Loucy (cell line): ENCODE measurements at regions not wholly inside any gene's neighbourhood (a gene's known extent, or its start where the extent isn't known, plus 50 kb on each side); places are given as distances from the start of the nearest gene placed in this dataset.

Experiments used
- H2AFZ ChIP-seq: fragments of 200-600 bp; sonication (generic); 2 replicates; pipeline ENCODE4 v1.6.0; 2016; ENCODE audit warnings: antibody characterized with exemption, mild to moderate bottlenecking, low read length, moderate library complexity
- H3F3A ChIP-seq: fragments of 200-600 bp; 2 replicates; pipeline ENCODE4 v1.6.0; 2016; ENCODE audit warnings: antibody characterized with exemption, low read depth, mild to moderate bottlenecking
- H3K27me3 ChIP-seq: fragments of 200-600 bp; sonication (generic); 2 replicates; pipeline ENCODE4 v1.6.1; 2014; ENCODE audit warnings: low read length, mild to moderate bottlenecking; ENCODE audit not compliant: insufficient read depth, poor library complexity, severe bottlenecking
- H3K36me3 ChIP-seq: fragments of 200-600 bp; sonication (generic); 2 replicates; pipeline ENCODE4 v1.6.1; 2016; ENCODE audit warnings: low read length; ENCODE audit not compliant: insufficient read depth
- H3K4me1 ChIP-seq: fragments of 200-600 bp; sonication (generic); 2 replicates; pipeline ENCODE4 v1.5.1; 2014; ENCODE audit warnings: low read length, mild to moderate bottlenecking; ENCODE audit not compliant: insufficient read depth, poor library complexity, severe bottlenecking
- H3K4me2 ChIP-seq: fragments of 200-600 bp; sonication (generic); 2 replicates; pipeline ENCODE4 v1.6.0; 2014; ENCODE audit warnings: antibody characterized with exemption, low read length, low read depth, mild to moderate bottlenecking; ENCODE audit not compliant: poor library complexity, severe bottlenecking
- H3K4me3 ChIP-seq: fragments of 200-600 bp; sonication (generic); 2 replicates; pipeline ENCODE4 v1.5.1; 2014; ENCODE audit warnings: low read length, mild to moderate bottlenecking, mixed read lengths; ENCODE audit not compliant: poor library complexity, severe bottlenecking
- H3K79me2 ChIP-seq: fragments of 200-600 bp; sonication (generic); 2 replicates; pipeline ENCODE4 v1.6.1; 2014; ENCODE audit warnings: low read length; ENCODE audit not compliant: insufficient read depth
- H3K9ac ChIP-seq: fragments of 200-600 bp; sonication (generic); 2 replicates; pipeline ENCODE4 v1.6.0; 2014; ENCODE audit warnings: mild to moderate bottlenecking, low read depth, low read length, moderate library complexity; ENCODE audit not compliant: poor library complexity, severe bottlenecking
- H3K9me2 ChIP-seq: fragments of 200-600 bp; sonication (generic); replicated peaks from 2 replicates; pipeline ENCODE4 v1.6.1; 2016; ENCODE audit warnings: low read depth, low read length, mixed read lengths
- H3K9me3 ChIP-seq: fragments of 200-600 bp; sonication (generic); 2 replicates; pipeline ENCODE4 v1.6.1; 2014; ENCODE audit warnings: mild to moderate bottlenecking, antibody characterized with exemption, low read length, low read depth; ENCODE audit not compliant: insufficient read depth
- H4K20me1 ChIP-seq: fragments of 200-600 bp; sonication (generic); 2 replicates; pipeline ENCODE4 v1.6.0; 2014; ENCODE audit warnings: antibody characterized with exemption, low read length, mild to moderate bottlenecking; ENCODE audit not compliant: insufficient read depth, poor library complexity, severe bottlenecking
- CTCF ChIP-seq: fragments of 200-600 bp; sonication (generic); conservative IDR thresholded peaks from 2 replicates; pipeline ENCODE4 v1.5.1; 2014; ENCODE audit warnings: mild to moderate bottlenecking, antibody characterized with exemption, low read length
- EZH2phosphoT487 ChIP-seq: fragments of 200-600 bp; IDR thresholded peaks from 2 replicates; pipeline ENCODE4 v1.6.1; 2018; ENCODE audit warnings: antibody characterized with exemption, mild to moderate bottlenecking, moderate library complexity, borderline replicate concordance

GRCh38 chr12:47441490-47441889, 264.3 kb downstream of the RPAP3 start:
- H3K4me2 ChIP-seq = no peak overlapping the region
- no peaks in the 10 kb centered on the region for H3K27me3 ChIP-seq
- no peaks in the 10 kb centered on the region for H4K20me1 ChIP-seq
- H3K9me3 ChIP-seq = peaks cover 8% of the 10 kb centered on the region; the same call in 1 of the 2 replicates
- no peak for TF ChIP-seq CTCF
- no peak for TF ChIP-seq EZH2phosphoT487
- peaks cover 3% of the 10 kb centered on the region for H3K4me1 ChIP-seq
- no peaks in the 10 kb centered on the region for H3K79me2 ChIP-seq
- no peak overlapping the region for H2AFZ ChIP-seq
- H3K9me2 ChIP-seq = no peaks in the 10 kb centered on the region
- H3K9ac ChIP-seq = no peak overlapping the region
- 0 out of 2 replicates have a peak, but pooled peaks cover 3% of the 10 kb centered on the region for H3F3A ChIP-seq
- no peak overlapping the region for H3K4me3 ChIP-seq
- no peaks in the 10 kb centered on the region for H3K36me3 ChIP-seq

GRCh38 chr12:47438175-47438574, 267.7 kb downstream of the RPAP3 start:
- H3K36me3 ChIP-seq = no peaks in the 10 kb centered on the region
- TF ChIP-seq CTCF (no peak), EZH2phosphoT487 (no peak)
- no peak overlapping the region for H3K4me2 ChIP-seq
- H2AFZ ChIP-seq = no peak overlapping the region
- H3F3A ChIP-seq = 0 out of 2 replicates have a peak, but pooled peaks cover 3% of the 10 kb centered on the region
- no peaks in the 10 kb centered on the region for H3K79me2 ChIP-seq
- H3K9ac ChIP-seq = no peak overlapping the region
- H4K20me1 ChIP-seq = no peaks in the 10 kb centered on the region
- peaks cover 8% of the 10 kb centered on the region; the same call in 1 of the 2 replicates for H3K9me3 ChIP-seq
- no peaks in the 10 kb centered on the region for H3K9me2 ChIP-seq
- peaks cover 3% of the 10 kb centered on the region for H3K4me1 ChIP-seq
- no peak overlapping the region for H3K4me3 ChIP-seq
- H3K27me3 ChIP-seq = no peaks in the 10 kb centered on the region

- H2AFZ ChIP-seq = no peak overlapping the region
- H4K20me1 ChIP-seq = no peaks in the 10 kb centered on the region
- H3K79me2 ChIP-seq = no peaks in the 10 kb centered on the region
- no peak overlapping the region for H3K4me2 ChIP-seq
- no peak for TF ChIP-seq EZH2phosphoT487
- TF ChIP-seq CTCF = no peak
- H3K9me3 ChIP-seq = peaks cover 5% of the 10 kb centered on the region; the same call in 1 of the 2 replicates
- H3K9me2 ChIP-seq = no peaks in the 10 kb centered on the region
- no peaks in the 10 kb centered on the region for H3K36me3 ChIP-seq
- H3K4me1 ChIP-seq = peaks cover 3% of the 10 kb centered on the region
- H3K4me3 ChIP-seq = no peak overlapping the region
- H3F3A ChIP-seq = 0 out of 2 replicates have a peak, but pooled peaks cover 3% of the 10 kb centered on the region
- H3K9ac ChIP-seq = no peak overlapping the region
- H3K27me3 ChIP-seq = no peaks in the 10 kb centered on the region
Measured at GRCh38 chr12:47437570-47437969, 268.3 kb downstream of the RPAP3 start.
